AG09319 (cell line): ENCODE measurements at regions not wholly inside any gene's neighbourhood (a gene's known extent, or its start where the extent isn't known, plus 50 kb on each side); places are given as distances from the start of the nearest gene placed in this dataset.
"Not testable (repeated sequence)": the region's sequence is repeated elsewhere in the genome, so short reads cannot be mapped to it uniquely, and the experiment has no call there.

Source experiments
- DNase-seq: peaks from one replicate; pipeline ENCODE4 v3.0.0-alpha.2; 2010; ENCODE audit warnings: low read depth; ENCODE audit errors: extremely low read depth
- TF ChIP-seq, protein P1 (sequence below): IDR thresholded peaks from 2 replicates; pipeline ENCODE4 v1.5.1; 2011; ENCODE audit warnings: low read depth, mild to moderate bottlenecking, inconsistent platforms, low read length, moderate library complexity

DNA sequence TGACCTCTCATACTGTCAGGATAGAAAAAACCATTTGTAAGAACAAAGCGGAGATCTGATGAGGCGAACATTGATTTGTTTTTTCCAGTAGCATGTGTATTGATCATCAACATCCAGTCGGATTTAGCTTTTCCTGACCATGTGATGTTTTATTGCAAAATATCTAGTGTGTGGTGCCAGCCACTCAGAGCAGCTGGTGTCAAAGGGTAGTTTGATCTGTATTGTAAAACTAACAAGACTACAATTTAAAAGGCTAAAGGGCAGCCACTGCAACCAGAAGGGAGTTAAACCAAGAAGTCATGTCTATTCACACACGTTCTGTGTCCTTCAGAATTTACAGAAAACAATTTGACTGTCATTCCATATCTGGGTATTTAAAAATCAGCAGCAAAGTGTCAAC is 719.0 kb upstream of the FRG1 start:
- no peak for DNase-seq
- TF ChIP-seq, protein P1, sequence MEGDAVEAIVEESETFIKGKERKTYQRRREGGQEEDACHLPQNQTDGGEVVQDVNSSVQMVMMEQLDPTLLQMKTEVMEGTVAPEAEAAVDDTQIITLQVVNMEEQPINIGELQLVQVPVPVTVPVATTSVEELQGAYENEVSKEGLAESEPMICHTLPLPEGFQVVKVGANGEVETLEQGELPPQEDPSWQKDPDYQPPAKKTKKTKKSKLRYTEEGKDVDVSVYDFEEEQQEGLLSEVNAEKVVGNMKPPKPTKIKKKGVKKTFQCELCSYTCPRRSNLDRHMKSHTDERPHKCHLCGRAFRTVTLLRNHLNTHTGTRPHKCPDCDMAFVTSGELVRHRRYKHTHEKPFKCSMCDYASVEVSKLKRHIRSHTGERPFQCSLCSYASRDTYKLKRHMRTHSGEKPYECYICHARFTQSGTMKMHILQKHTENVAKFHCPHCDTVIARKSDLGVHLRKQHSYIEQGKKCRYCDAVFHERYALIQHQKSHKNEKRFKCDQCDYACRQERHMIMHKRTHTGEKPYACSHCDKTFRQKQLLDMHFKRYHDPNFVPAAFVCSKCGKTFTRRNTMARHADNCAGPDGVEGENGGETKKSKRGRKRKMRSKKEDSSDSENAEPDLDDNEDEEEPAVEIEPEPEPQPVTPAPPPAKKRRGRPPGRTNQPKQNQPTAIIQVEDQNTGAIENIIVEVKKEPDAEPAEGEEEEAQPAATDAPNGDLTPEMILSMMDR, result no peak

DNA sequence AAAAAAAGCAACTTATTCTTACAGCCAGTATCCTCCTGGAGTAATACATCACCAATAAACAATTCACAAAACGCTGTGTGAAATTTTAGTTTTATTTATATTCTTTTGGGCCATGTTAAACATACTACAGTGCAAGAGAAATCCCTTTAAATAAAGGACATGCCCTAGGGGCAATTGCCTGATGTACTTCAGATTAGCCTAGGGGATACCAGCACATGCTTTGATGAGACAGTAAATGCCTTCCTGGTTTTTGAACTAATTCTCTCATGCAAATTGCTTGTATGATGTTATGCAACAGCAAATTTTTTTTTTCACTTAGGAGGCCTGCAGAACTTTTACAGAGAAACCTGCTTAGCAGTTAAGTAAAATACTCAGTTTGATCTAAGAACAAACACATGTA is 711.9 kb upstream of the FRG1 start:
- TF ChIP-seq, protein P1, result no peak
- DNase-seq, result no peak

DNA sequence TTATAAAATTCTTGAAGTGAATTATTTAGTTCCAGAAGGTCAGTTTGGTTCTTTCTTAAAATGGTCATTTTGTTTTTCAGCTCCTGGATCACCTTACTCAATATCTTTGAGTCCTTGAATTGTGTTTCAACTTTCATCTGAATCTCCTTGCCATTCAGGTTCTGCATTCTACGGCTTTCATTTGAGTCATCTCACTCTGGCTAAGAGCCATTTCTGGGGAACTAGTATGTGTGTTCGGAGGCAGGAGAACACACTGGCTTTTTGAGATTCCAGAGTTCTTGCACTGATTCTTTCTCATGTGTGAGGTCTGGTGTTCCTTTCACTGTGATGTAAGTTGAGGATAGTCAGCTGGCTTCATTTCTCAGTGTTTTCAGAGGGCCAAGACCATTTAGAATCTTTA is 708.4 kb upstream of the FRG1 start:
- no peak for DNase-seq
- TF ChIP-seq, protein P1, result no peak

DNA sequence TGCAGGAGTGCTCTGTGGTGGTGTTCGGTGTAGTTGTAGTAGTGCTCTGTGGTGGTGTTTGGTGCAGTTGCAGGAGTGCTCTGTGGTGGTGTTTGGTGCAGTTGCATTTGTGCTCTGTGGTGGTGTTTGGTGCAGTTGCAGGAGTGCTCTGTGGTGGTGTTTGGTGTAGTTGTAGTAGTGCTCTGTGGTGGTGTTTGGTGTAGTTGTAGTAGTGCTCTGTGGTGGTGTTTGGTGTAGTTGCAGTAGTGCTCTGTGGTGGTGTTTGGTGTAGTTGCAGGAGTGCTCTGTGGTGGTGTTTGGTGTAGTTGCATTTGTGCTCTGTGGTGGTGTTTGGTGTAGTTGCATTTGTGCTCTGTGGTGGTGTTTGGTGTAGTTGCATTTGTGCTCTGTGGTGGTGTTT is 706.9 kb upstream of the FRG1 start:
- DNase-seq, result not testable (repeated sequence)

DNA sequence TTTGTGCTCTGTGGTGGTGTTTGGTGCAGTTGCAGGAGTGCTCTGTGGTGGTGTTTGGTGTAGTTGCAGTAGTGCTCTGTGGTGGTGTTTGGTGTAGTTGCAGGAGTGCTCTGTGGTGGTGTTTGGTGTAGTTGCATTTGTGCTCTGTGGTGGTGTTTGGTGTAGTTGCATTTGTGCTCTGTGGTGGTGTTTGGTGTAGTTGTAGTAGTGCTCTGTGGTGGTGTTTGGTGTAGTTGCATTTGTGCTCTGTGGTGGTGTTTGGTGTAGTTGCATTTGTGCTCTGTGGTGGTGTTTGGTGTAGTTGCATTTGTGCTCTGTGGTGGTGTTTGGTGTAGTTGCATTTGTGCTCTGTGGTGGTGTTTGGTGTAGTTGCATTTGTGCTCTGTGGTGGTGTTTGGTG is 705.7 kb upstream of the FRG1 start:
- DNase-seq, result not testable (repeated sequence)

DNA sequence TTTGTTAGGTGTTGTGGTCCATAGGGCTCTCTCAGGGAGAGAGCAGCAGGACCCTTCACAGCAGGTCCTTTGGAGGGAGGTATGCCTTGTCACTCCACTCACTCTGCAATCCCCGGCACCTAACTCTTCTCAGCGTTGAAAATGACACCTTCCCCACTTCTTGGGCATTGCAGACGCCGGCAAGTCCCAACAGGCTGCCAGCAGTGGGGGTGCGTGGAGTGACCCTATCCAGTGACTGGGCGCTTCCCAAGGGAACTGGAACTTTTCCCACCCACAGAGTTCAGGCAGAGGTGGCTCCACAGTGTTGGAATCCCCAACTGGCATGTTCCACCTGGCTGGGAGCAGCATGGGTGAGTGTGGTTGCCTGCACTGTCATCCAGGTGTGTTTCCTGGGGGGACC is 705.1 kb upstream of the FRG1 start:
- DNase-seq, result no peak
- TF ChIP-seq, protein P1, result no peak

DNA sequence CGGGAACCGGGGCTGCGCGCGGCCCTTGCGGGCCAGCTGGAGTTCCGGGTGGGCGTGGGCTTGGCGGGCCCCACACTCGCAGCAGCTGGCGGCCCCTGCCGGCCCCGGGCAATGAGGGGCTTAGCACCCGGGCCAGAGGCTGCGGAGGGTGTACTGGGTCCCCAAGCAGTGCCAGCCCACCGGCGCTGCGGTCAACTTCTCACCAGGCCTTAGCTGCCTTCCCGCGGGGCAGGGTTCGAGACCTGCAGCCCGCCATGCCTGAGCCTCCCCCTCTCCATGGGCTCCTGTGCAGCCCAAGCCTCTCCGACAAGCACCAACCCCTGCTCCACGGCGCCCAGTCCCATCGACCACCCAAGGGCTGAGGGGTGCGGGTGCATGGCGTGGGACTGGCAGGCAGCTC is 704.4 kb upstream of the FRG1 start:
- DNase-seq, result not testable (repeated sequence)

DNA sequence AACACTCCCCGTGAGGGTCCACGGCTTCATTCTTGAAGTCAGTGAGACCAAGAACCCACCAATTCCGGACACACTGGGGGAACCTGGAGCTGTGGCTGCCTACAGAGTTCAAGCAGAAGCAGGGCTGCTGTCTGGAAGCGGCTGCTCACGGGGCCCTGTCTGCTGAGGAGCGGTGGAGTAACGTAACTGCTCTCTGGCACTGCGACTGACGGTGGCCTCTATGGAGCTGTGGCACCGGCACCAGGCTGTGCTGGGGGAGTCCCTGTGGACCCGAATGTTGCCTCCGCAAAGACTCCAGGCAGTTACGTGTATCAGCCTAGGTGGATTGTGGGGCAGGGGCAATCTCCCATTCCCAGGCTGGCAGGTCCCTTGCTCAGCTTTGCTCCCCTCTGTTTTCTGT is 703.3 kb upstream of the FRG1 start:
- DNase-seq, result no peak
- TF ChIP-seq, protein P1, result no peak

DNA sequence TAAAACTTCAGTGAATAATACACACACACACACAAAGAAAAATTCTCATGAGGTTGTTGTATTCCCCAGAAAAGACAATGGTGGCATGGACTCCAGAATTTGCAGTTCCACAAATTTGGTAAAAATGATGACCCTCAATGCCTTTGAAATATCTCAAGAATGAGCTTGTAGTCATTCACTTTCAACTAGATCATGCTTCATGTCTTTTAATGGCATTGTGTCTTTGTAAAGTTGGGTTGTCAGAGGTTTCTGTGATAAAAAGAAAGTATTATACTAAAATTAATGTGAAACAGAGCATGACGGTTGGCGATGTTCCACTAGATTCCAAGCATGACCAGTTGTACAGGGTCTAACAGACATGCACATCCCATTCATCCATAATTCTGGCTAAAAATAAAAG is 685.0 kb upstream of the FRG1 start:
- TF ChIP-seq, protein P1, result no peak
- DNase-seq, result no peak
